Smooth muscle cell (in vitro differentiated cells): ENCODE measurements at regions not wholly inside any gene's neighbourhood (a gene's known extent, or its start where the extent isn't known, plus 50 kb on each side); places are given as distances from the start of the nearest gene placed in this dataset.

Experiments used
- DNase-seq: peaks from one replicate; lab custom pipeline; 2025; ENCODE audit not compliant: unreplicated experiment; lab: John Stamatoyannopoulos, UW
- H2AFZ ChIP-seq: fragments of 200-600 bp; sonication (generic); 2 replicates; pipeline ENCODE4 v1.6.0; 2016; ENCODE audit warnings: antibody characterized with exemption, low read depth, mild to moderate bottlenecking
- H3F3A ChIP-seq: fragments of 200-600 bp; sonication (generic); 2 replicates; pipeline ENCODE4 v1.6.0; 2017; ENCODE audit warnings: antibody characterized with exemption, low read depth
- H3K27ac ChIP-seq: fragments of 200-600 bp; sonication (generic); 2 replicates; pipeline ENCODE4 v1.5.1; 2016; ENCODE audit warnings: low read depth, mild to moderate bottlenecking
- H3K27me3 ChIP-seq: fragments of 200-600 bp; sonication (generic); 2 replicates; pipeline ENCODE4 v1.6.1; 2016; ENCODE audit warnings: low read depth, mild to moderate bottlenecking
- H3K36me3 ChIP-seq: fragments of 200-600 bp; sonication (generic); 2 replicates; pipeline ENCODE4 v1.5.1; 2016; ENCODE audit warnings: low read depth
- H3K4me1 ChIP-seq: fragments of 200-600 bp; sonication (generic); 2 replicates; pipeline ENCODE4 v1.5.1; 2016; ENCODE audit warnings: low read depth
- H3K4me2 ChIP-seq: fragments of 200-600 bp; sonication (generic); 2 replicates; pipeline ENCODE4 v1.6.0; 2016; ENCODE audit warnings: mild to moderate bottlenecking
- H3K4me3 ChIP-seq: fragments of 200-600 bp; sonication (generic); 2 replicates; pipeline ENCODE4 v1.5.1; 2016; ENCODE audit warnings: mild to moderate bottlenecking
- H3K79me2 ChIP-seq: fragments of 200-600 bp; sonication (generic); 2 replicates; pipeline ENCODE4 v1.6.0; 2016; ENCODE audit warnings: low read depth, mild to moderate bottlenecking
- H3K9ac ChIP-seq: fragments of 200-600 bp; sonication (generic); 2 replicates; pipeline ENCODE4 v1.6.0; 2016; ENCODE audit warnings: low read depth
- H3K9me3 ChIP-seq: fragments of 200-600 bp; sonication (generic); replicated peaks from 2 replicates; pipeline ENCODE4 v1.5.1; 2016; ENCODE audit warnings: low read depth
- H4K20me1 ChIP-seq: fragments of 200-600 bp; sonication (generic); 2 replicates; pipeline ENCODE4 v1.6.0; 2016; ENCODE audit warnings: low read depth
- WGBS: methylation state at CpG from one replicate; pipeline ENCODE4 v1.1.7; 2016; ENCODE audit warnings: low lambda C conversion rate; 5-methylcytosine and 5-hydroxymethylcytosine counted together
- TF ChIP-seq, protein P1 (sequence below): fragments of 200-600 bp; sonication (generic); IDR thresholded peaks from 2 replicates; pipeline ENCODE4 v1.5.1; 2017; ENCODE audit warnings: borderline replicate concordance, mild to moderate bottlenecking, antibody characterized with exemption; ENCODE audit not compliant: insufficient read depth, poor library complexity, severe bottlenecking

DNA sequence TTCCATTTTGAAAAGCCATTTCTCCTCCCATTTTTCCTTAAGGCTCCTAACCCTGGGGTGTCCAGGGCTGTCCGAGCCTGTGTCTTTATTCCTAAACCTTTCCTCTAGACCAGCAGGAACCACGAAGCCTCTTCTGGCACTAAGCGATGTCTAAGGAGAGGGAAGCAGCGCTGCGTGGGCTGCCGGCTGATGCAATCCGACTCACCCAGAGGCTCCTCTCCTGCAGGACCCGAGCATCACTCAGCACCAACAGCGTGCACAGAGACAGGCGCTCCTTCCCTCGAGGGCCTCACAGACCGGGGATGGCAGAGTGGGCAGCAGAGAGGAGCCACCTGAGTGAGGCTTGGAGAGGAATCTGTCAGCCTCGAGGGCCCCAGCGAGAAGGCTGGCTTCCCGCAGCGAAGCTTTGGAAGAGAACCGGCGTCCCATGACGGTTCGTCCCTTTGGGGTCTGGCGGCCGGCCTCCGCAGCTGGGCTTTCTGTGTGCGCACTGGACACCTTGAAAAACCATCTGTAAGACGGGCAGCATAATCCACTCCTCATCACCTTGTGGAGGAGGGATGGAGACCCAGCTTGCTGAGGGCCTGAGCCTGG is 174.3 kb downstream of the FOXL1 start:
- no peaks in the 10 kb centered on the region for H3K36me3 ChIP-seq
- no peaks in the 10 kb centered on the region for H3K27me3 ChIP-seq
- no peak overlapping the region for H3K4me3 ChIP-seq
- H3K27ac ChIP-seq: peak overlapping the region; percentile 39
- H3K9me3 ChIP-seq: no peaks in the 10 kb centered on the region
- H2AFZ ChIP-seq: peak overlapping the region; percentile 45
- H3K79me2 ChIP-seq: no peaks in the 10 kb centered on the region
- TF ChIP-seq, protein P1, sequence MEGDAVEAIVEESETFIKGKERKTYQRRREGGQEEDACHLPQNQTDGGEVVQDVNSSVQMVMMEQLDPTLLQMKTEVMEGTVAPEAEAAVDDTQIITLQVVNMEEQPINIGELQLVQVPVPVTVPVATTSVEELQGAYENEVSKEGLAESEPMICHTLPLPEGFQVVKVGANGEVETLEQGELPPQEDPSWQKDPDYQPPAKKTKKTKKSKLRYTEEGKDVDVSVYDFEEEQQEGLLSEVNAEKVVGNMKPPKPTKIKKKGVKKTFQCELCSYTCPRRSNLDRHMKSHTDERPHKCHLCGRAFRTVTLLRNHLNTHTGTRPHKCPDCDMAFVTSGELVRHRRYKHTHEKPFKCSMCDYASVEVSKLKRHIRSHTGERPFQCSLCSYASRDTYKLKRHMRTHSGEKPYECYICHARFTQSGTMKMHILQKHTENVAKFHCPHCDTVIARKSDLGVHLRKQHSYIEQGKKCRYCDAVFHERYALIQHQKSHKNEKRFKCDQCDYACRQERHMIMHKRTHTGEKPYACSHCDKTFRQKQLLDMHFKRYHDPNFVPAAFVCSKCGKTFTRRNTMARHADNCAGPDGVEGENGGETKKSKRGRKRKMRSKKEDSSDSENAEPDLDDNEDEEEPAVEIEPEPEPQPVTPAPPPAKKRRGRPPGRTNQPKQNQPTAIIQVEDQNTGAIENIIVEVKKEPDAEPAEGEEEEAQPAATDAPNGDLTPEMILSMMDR: no peak
- H3K4me1 ChIP-seq: peaks cover 9% of the 10 kb centered on the region
- no peak overlapping the region for H3K4me2 ChIP-seq
- H4K20me1 ChIP-seq: no peaks in the 10 kb centered on the region
- H3F3A ChIP-seq: peaks cover 11% of the 10 kb centered on the region
- no peak for DNase-seq
- 69% methylated on average over 25 of the region's 25 CpGs for WGBS
- no peak overlapping the region for H3K9ac ChIP-seq

DNA sequence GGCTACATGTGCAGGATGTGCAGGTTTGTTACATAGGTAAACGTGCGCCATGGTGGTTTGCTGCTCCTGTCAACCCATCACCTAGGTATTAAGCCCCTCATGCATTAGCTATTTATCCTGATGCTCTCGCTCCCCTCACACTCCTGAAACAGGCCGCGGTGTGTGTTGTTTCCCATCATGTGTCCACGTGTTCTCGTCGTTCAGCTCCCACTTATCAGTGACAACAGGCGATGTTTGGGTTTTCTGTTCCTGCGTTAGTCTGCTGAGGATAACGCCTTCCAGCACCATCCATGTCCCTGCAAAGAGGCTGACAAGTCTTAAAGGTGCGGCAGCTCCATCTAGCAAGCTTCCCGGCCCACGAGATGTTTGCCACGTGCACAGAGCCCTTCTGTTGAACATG is 175.1 kb downstream of the FOXL1 start:
- no peak overlapping the region for H3K4me2 ChIP-seq
- WGBS: 57% methylated on average over 15 of the region's 15 CpGs
- H3K4me3 ChIP-seq: no peak overlapping the region

DNA sequence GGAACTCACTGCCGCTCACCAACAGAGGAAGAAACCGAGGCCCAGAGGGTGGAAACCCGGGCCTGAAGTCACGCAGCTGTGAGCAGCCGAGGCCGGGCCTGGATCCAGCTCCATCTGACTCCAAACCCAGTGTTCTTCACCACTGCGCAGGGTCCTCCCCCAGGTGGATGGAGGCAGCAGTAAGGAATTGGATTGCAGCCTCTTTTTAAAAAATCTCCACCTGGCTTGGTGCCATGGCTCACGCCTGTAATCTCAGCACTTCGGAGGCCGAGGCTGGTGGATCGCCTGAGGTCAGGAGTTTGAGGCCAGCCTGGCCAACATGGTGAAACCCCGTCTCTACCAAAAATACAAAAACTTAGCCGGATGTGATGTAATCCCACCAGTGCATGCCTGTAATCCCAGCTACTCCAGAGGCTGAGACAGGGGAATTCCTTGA is 177.2 kb downstream of the FOXL1 start:
- H3K79me2 ChIP-seq: no peaks in the 10 kb centered on the region
- no peaks in the 10 kb centered on the region for H3K9me3 ChIP-seq
- DNase-seq: no peak
- no peaks in the 10 kb centered on the region for H3K27me3 ChIP-seq
- peaks cover 29% of the 10 kb centered on the region for H3K4me1 ChIP-seq
- H3K4me3 ChIP-seq: no peak overlapping the region
- peaks cover 10% of the 10 kb centered on the region for H3F3A ChIP-seq
- H3K4me2 ChIP-seq: no peak overlapping the region
- H3K36me3 ChIP-seq: no peaks in the 10 kb centered on the region
- WGBS: 79% methylated on average over 13 of the region's 13 CpGs
- no peak overlapping the region for H3K27ac ChIP-seq
- H4K20me1 ChIP-seq: no peaks in the 10 kb centered on the region
- TF ChIP-seq, protein P1: no peak
- no peak overlapping the region for H3K9ac ChIP-seq
- no peak overlapping the region for H2AFZ ChIP-seq

More for the DNA sequence above, 175.1 kb downstream of the FOXL1 start:
- Histone ChIP-seq H2AFZ (no peak overlapping the region), H3F3A (peaks cover 11% of the 10 kb centered on the region), H3K27me3 (no peaks in the 10 kb centered on the region), H4K20me1 (no peaks in the 10 kb centered on the region), H3K4me1 (peaks cover 11% of the 10 kb centered on the region), H3K27ac (no peak overlapping the region), H3K9ac (no peak overlapping the region), H3K79me2 (no peaks in the 10 kb centered on the region), H3K9me3 (no peaks in the 10 kb centered on the region), H3K36me3 (no peaks in the 10 kb centered on the region)
- no peak for DNase-seq
- TF ChIP-seq, protein P1: no peak

DNA sequence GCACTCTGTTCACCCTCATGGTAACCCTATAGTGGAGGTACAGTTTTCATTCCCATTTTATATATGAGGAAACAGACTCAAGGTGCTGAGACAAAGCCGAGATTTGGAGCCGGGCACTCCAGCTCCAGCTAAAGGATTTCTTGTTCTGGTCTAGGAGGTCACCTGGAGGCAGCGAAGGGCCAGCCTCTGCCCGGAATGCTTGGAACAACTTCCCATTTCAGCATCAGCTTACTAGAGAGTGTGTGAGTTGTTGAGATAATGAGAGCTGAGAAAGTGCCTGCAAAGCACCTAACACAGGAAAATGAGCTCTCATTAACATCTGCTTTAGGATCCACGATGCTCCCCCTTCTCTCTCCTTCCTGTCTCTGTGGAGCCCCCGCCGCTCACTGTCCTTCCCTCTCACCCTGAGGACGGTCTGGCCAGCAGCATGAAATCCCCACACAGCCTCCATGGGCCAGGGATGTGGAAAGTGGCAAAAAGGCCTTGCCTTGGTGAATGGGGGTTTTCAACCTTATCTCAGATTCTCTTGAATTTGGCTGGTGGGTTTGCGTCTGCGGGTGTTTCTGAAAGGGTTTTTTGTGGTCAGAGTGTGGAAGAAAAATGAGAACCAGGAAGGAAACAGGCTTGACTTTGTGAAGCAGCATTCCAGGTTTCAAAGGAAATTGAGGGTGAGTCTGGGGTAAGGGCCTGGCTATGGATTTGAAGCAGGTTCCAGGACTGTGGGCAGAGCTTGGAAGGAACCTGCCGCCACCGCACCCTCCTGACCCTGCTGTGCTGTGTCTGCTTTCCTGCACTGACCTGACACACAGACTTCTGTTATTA is 178.7 kb downstream of the FOXL1 start:
- Histone ChIP-seq H3K9ac (no peak overlapping the region), H3F3A (no peaks in the 10 kb centered on the region)
- TF ChIP-seq, protein P1: no peak

More for the DNA sequence above, 178.7 kb downstream of the FOXL1 start:
- Histone ChIP-seq H3K79me2 (no peaks in the 10 kb centered on the region), H4K20me1 (no peaks in the 10 kb centered on the region), H3K4me3 (no peak overlapping the region), H3K36me3 (no peaks in the 10 kb centered on the region), H3K27ac (no peak overlapping the region), H3K4me1 (peaks cover 25% of the 10 kb centered on the region), H3K4me2 (no peak overlapping the region), H3K27me3 (no peaks in the 10 kb centered on the region), H2AFZ (no peak overlapping the region), H3K9me3 (no peaks in the 10 kb centered on the region)
- WGBS: 60% methylated on average over 12 of the region's 12 CpGs
- no peak for DNase-seq
